Fibroblast of villous mesenchyme (primary cell): ENCODE measurements at regions not wholly inside any gene's neighbourhood (a gene's known extent, or its start where the extent isn't known, plus 50 kb on each side); places are given as distances from the start of the nearest gene placed in this dataset.
A peak's percentile ranks its signal among the peaks of the same experiment; 100 is the strongest.
"Not testable (repeated sequence)": the region's sequence is repeated elsewhere in the genome, so short reads cannot be mapped to it uniquely, and the experiment has no call there.

ENCODE experiments used
- DNase-seq: peaks from one replicate; pipeline ENCODE4 v3.0.0-alpha.2; 2010; ENCODE audit warnings: low read depth
- H3K4me3 ChIP-seq: 2 replicates; pipeline ENCODE4 v1.5.1; 2011; ENCODE audit warnings: low read depth, mild to moderate bottlenecking, low read length
- TF ChIP-seq, protein P1 (sequence below): IDR thresholded peaks from 2 replicates; pipeline ENCODE4 v1.5.1; 2012; ENCODE audit warnings: low read depth, mild to moderate bottlenecking, low read length; ENCODE audit not compliant: insufficient read depth

GRCh38 chrX:115913575-115913974 lies 257.0 kb upstream of the AGTR2 start:
- DNase-seq, result no peak
- no peak overlapping the region for H3K4me3 ChIP-seq
- TF ChIP-seq, protein P1, sequence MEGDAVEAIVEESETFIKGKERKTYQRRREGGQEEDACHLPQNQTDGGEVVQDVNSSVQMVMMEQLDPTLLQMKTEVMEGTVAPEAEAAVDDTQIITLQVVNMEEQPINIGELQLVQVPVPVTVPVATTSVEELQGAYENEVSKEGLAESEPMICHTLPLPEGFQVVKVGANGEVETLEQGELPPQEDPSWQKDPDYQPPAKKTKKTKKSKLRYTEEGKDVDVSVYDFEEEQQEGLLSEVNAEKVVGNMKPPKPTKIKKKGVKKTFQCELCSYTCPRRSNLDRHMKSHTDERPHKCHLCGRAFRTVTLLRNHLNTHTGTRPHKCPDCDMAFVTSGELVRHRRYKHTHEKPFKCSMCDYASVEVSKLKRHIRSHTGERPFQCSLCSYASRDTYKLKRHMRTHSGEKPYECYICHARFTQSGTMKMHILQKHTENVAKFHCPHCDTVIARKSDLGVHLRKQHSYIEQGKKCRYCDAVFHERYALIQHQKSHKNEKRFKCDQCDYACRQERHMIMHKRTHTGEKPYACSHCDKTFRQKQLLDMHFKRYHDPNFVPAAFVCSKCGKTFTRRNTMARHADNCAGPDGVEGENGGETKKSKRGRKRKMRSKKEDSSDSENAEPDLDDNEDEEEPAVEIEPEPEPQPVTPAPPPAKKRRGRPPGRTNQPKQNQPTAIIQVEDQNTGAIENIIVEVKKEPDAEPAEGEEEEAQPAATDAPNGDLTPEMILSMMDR, result no peak

DNA sequence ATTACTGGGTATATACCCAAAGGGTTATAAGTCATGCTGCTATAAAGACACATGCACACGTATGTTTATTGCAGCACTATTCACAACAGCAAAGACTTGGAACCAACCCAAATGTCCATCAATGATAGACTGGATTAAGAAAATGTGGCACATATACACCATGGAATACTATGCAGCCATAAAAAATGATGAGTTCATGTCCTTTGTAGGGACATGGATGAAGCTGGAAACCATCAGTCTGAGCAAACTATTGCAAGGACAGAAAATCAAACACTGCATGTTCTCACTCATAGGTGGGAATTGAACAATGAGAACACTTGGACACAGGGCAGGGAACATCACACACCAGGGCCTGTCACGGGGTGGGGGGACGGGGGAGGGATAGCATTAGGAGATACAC lies 254.9 kb upstream of the AGTR2 start:
- not testable (repeated sequence) for H3K4me3 ChIP-seq, DNase-seq

- TF ChIP-seq, protein P1, result no peak
- no peak overlapping the region for H3K4me3 ChIP-seq
- DNase-seq, result no peak
These were observed 241.1 kb upstream of the AGTR2 start for GRCh38 chrX:115929480-115929879.

DNA sequence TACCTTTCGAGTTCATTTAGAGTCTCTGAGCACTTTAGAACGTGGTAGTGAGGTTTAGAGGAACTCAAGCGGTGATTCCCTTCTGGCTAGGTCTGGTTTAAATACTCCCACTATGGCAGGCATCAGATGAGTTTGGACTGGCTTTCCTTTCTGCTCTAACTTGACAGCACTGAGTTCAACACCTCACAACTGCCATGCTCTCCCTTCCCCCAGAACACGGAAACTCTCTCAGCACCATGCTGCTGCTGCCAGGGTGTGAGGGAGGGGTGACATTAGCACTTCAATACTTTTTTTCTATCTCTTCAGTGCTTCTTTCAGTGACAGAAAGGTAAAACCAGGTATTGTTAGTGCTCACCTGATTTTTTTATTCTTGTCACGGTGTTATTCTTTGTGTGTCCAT lies 234.5 kb upstream of the AGTR2 start:
- H3K4me3 ChIP-seq, result no peak overlapping the region
- DNase-seq, result no peak
- TF ChIP-seq, protein P1, result no peak

GRCh38 chrX:115939070-115939469 lies 231.5 kb upstream of the AGTR2 start:
- no peak overlapping the region for H3K4me3 ChIP-seq
- DNase-seq, result no peak
- TF ChIP-seq, protein P1, result no peak

GRCh38 chrX:115939636-115940160 lies 230.8 kb upstream of the AGTR2 start:
- no peak overlapping the region for H3K4me3 ChIP-seq
- TF ChIP-seq, protein P1, result no peak
- no peak for DNase-seq

GRCh38 chrX:115940348-115940747 lies 230.2 kb upstream of the AGTR2 start:
- DNase-seq, result no peak
- no peak overlapping the region for H3K4me3 ChIP-seq
- TF ChIP-seq, protein P1, result no peak

- no peak overlapping the region for H3K4me3 ChIP-seq
These were observed 229.6 kb upstream of the AGTR2 start for GRCh38 chrX:115940888-115941332.

More at GRCh38 chrX:115940888-115941332, 229.6 kb upstream of the AGTR2 start:
- TF ChIP-seq, protein P1, result peak; percentile 30
- DNase-seq, result peak; percentile 69
